NK-92 treated with Interleukin-12 subunit alpha and Interleukin-12 subunit beta, amount 100 ng/mL, for 24 hours (cell line): ENCODE measurements at regions not wholly inside any gene's neighbourhood (a gene's known extent, or its start where the extent isn't known, plus 50 kb on each side); places are given as distances from the start of the nearest gene placed in this dataset.
"Not testable (repeated sequence)": the region's sequence is repeated elsewhere in the genome, so short reads cannot be mapped to it uniquely, and the experiment has no call there.

Source experiments
- DNase-seq: peaks from one replicate; lab custom pipeline; 2025; lab: John Stamatoyannopoulos, UW

GRCh38 chr6:16903470-16903869 is 142.2 kb upstream of the ATXN1 start:
- no peak for DNase-seq

- DNase-seq = no peak
Observed at GRCh38 chr6:16902502-16902901, 141.2 kb upstream of the ATXN1 start.

GRCh38 chr6:16901782-16902181 is 140.5 kb upstream of the ATXN1 start:
- DNase-seq = no peak

- no peak for DNase-seq
Observed at GRCh38 chr6:16901306-16901705, 140.0 kb upstream of the ATXN1 start.

- no peak for DNase-seq
Observed at GRCh38 chr6:16898640-16899396, 137.6 kb upstream of the ATXN1 start.

GRCh38 chr6:16897669-16898068 is 136.4 kb upstream of the ATXN1 start:
- no peak for DNase-seq

- no peak for DNase-seq
Observed at GRCh38 chr6:16894301-16894700, 133.0 kb upstream of the ATXN1 start.

- DNase-seq = not testable (repeated sequence)
Observed at GRCh38 chr6:16891110-16891509, 129.8 kb upstream of the ATXN1 start.

GRCh38 chr6:16885411-16886160 is 124.3 kb upstream of the ATXN1 start:
- DNase-seq = no peak

- no peak for DNase-seq
Observed at GRCh38 chr6:16884526-16884925, 123.3 kb upstream of the ATXN1 start.

- DNase-seq = no peak
Observed at GRCh38 chr6:16883414-16883813, 122.2 kb upstream of the ATXN1 start.

- DNase-seq = no peak
Observed at GRCh38 chr6:16882230-16882629, 121.0 kb upstream of the ATXN1 start.

- DNase-seq = not testable (repeated sequence)
Observed at GRCh38 chr6:16876852-16877251, 115.6 kb upstream of the ATXN1 start.

GRCh38 chr6:16876201-16876600 is 114.9 kb upstream of the ATXN1 start:
- DNase-seq = no peak

GRCh38 chr6:16873698-16874097 is 112.4 kb upstream of the ATXN1 start:
- no peak for DNase-seq

- DNase-seq = no peak
Observed at GRCh38 chr6:16872543-16873235, 111.4 kb upstream of the ATXN1 start.

- DNase-seq = no peak
Observed at GRCh38 chr6:16871047-16871446, 109.8 kb upstream of the ATXN1 start.

- no peak for DNase-seq
Observed at GRCh38 chr6:16868968-16869367, 107.7 kb upstream of the ATXN1 start.

- DNase-seq = no peak
Observed at GRCh38 chr6:16857969-16858592, 96.8 kb upstream of the ATXN1 start.

- no peak for DNase-seq
Observed at GRCh38 chr6:16855460-16855859, 94.2 kb upstream of the ATXN1 start.

- DNase-seq = no peak
Observed at GRCh38 chr6:16854986-16855385, 93.7 kb upstream of the ATXN1 start.

- DNase-seq = no peak
Observed at GRCh38 chr6:16852671-16853070, 91.4 kb upstream of the ATXN1 start.
